ENCODE measurements at regions not wholly inside any gene's neighbourhood (a gene's known extent, or its start where the extent isn't known, plus 50 kb on each side); places are given as distances from the start of the nearest gene placed in this dataset.

- Histone ChIP-seq H3K27me3 (ENCODE audit: insufficient read depth, low read length, poor library complexity, severe bottlenecking) (no peaks in the 10 kb centered on the region), H3K9me3 (ENCODE audit: insufficient read depth, low read depth, low read length) (no peaks in the 10 kb centered on the region), H3F3A (ENCODE audit: low read depth) (no peaks in the 10 kb centered on the region), H3K79me2 (ENCODE audit: insufficient read depth, low read length) (no peaks in the 10 kb centered on the region), H3K4me1 (ENCODE audit: insufficient read depth, low read length, poor library complexity, severe bottlenecking) (no peaks in the 10 kb centered on the region), H3K36me3 (ENCODE audit: insufficient read depth, low read length) (no peaks in the 10 kb centered on the region), H3K4me3 (ENCODE audit: low read length, poor library complexity, severe bottlenecking) (no peak overlapping the region), H3K9me2 (replicated peaks; ENCODE audit: low read depth, low read length) (no peaks in the 10 kb centered on the region), H3K9ac (ENCODE audit: low read depth, low read length, poor library complexity, severe bottlenecking) (no peak overlapping the region), H4K20me1 (ENCODE audit: insufficient read depth, low read length, poor library complexity, severe bottlenecking) (no peaks in the 10 kb centered on the region), H2AFZ (ENCODE audit: low read length) (no peak overlapping the region), H3K4me2 (ENCODE audit: low read depth, low read length, poor library complexity, severe bottlenecking) (no peak overlapping the region)
- TF ChIP-seq EZH2phosphoT487 (IDR thresholded peaks at IDR 0.05; ENCODE audit: borderline replicate concordance), result no peak
- TF ChIP-seq, protein P1, sequence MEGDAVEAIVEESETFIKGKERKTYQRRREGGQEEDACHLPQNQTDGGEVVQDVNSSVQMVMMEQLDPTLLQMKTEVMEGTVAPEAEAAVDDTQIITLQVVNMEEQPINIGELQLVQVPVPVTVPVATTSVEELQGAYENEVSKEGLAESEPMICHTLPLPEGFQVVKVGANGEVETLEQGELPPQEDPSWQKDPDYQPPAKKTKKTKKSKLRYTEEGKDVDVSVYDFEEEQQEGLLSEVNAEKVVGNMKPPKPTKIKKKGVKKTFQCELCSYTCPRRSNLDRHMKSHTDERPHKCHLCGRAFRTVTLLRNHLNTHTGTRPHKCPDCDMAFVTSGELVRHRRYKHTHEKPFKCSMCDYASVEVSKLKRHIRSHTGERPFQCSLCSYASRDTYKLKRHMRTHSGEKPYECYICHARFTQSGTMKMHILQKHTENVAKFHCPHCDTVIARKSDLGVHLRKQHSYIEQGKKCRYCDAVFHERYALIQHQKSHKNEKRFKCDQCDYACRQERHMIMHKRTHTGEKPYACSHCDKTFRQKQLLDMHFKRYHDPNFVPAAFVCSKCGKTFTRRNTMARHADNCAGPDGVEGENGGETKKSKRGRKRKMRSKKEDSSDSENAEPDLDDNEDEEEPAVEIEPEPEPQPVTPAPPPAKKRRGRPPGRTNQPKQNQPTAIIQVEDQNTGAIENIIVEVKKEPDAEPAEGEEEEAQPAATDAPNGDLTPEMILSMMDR (conservative IDR thresholded peaks at IDR 0.05; ENCODE audit: low read length), result no peak
Measured at GRCh38 chr3:84444726-84445521, 513.9 kb upstream of the CADM2 start.

DNA sequence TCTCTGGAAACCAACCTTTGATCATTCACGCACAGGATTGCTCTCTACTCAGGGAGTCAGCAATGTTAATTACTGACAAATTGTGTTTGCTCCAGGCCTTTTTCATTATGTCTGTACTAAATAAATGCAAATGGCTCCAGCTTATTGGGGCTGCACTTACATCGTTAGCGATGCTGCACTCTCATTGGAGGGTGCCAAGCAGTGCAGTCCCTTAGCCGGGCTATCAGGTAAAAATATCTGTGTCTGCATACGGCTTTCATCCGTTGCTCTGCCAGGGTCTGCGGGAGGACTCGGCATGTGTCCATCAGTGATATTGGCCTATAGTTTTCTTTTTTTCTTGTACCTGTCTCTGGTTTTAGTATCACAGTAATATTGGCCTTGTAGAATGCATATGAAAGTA lies 471.5 kb upstream of the CADM2 start:
- no peak for TF ChIP-seq EZH2phosphoT487 (IDR thresholded peaks at IDR 0.05; ENCODE audit: borderline replicate concordance)
- TF ChIP-seq, protein P1 (conservative IDR thresholded peaks at IDR 0.05; ENCODE audit: low read length), result no peak
- Histone ChIP-seq H4K20me1 (ENCODE audit: insufficient read depth, low read length, poor library complexity, severe bottlenecking) (no peaks in the 10 kb centered on the region), H3F3A (ENCODE audit: low read depth) (no peaks in the 10 kb centered on the region), H3K36me3 (ENCODE audit: insufficient read depth, low read length) (no peaks in the 10 kb centered on the region), H3K9me2 (replicated peaks; ENCODE audit: low read depth, low read length) (no peaks in the 10 kb centered on the region), H3K9ac (ENCODE audit: low read depth, low read length, poor library complexity, severe bottlenecking) (no peak overlapping the region), H3K4me3 (ENCODE audit: low read length, poor library complexity, severe bottlenecking) (no peak overlapping the region), H3K27me3 (ENCODE audit: insufficient read depth, low read length, poor library complexity, severe bottlenecking) (no peaks in the 10 kb centered on the region), H3K4me2 (ENCODE audit: low read depth, low read length, poor library complexity, severe bottlenecking) (no peak overlapping the region), H2AFZ (ENCODE audit: low read length) (no peak overlapping the region), H3K79me2 (ENCODE audit: insufficient read depth, low read length) (no peaks in the 10 kb centered on the region), H3K4me1 (ENCODE audit: insufficient read depth, low read length, poor library complexity, severe bottlenecking) (no peaks in the 10 kb centered on the region), H3K9me3 (ENCODE audit: insufficient read depth, low read depth, low read length) (no peaks in the 10 kb centered on the region)

- no peaks in the 10 kb centered on the region for H3K36me3 ChIP-seq (ENCODE audit: insufficient read depth, low read length)
- H3F3A ChIP-seq (ENCODE audit: low read depth), result no peaks in the 10 kb centered on the region
- H3K4me3 ChIP-seq (ENCODE audit: low read length, poor library complexity, severe bottlenecking), result no peak overlapping the region
- H3K27me3 ChIP-seq (ENCODE audit: insufficient read depth, low read length, poor library complexity, severe bottlenecking), result no peaks in the 10 kb centered on the region
- TF ChIP-seq EZH2phosphoT487 (IDR thresholded peaks at IDR 0.05; ENCODE audit: borderline replicate concordance), result no peak
- TF ChIP-seq, protein P1 (conservative IDR thresholded peaks at IDR 0.05; ENCODE audit: low read length), result no peak
- no peaks in the 10 kb centered on the region for H3K79me2 ChIP-seq (ENCODE audit: insufficient read depth, low read length)
- H3K9me3 ChIP-seq (ENCODE audit: insufficient read depth, low read depth, low read length), result no peaks in the 10 kb centered on the region
- H3K9me2 ChIP-seq (replicated peaks; ENCODE audit: low read depth, low read length), result no peaks in the 10 kb centered on the region
- no peak overlapping the region for H3K4me2 ChIP-seq (ENCODE audit: low read depth, low read length, poor library complexity, severe bottlenecking)
- no peaks in the 10 kb centered on the region for H3K4me1 ChIP-seq (ENCODE audit: insufficient read depth, low read length, poor library complexity, severe bottlenecking)
- H3K9ac ChIP-seq (ENCODE audit: low read depth, low read length, poor library complexity, severe bottlenecking), result no peak overlapping the region
- no peak overlapping the region for H2AFZ ChIP-seq (ENCODE audit: low read length)
- no peaks in the 10 kb centered on the region for H4K20me1 ChIP-seq (ENCODE audit: insufficient read depth, low read length, poor library complexity, severe bottlenecking)
Measured at GRCh38 chr3:84504761-84505160, 454.0 kb upstream of the CADM2 start.
